HEK293T (cell line): ENCODE measurements at regions not wholly inside any gene's neighbourhood (a gene's known extent, or its start where the extent isn't known, plus 50 kb on each side); places are given as distances from the start of the nearest gene placed in this dataset.

Experiments used
- CTCF ChIA-PET: fragments of 350-600 bp; formaldehyde crosslinking; extraction: SDS; loops from one replicate; lab custom pipeline; 2021; ENCODE audit warnings: antibody characterized with exemption, inconsistent platforms; lab: Yijun Ruan, JAX
- POLR2A ChIA-PET: fragments of 350-600 bp; formaldehyde crosslinking; extraction: SDS; loops from one replicate; lab custom pipeline; 2020; ENCODE audit warnings: antibody characterized with exemption, inconsistent platforms; lab: Yijun Ruan, JAX
- DNase-seq: peaks from one replicate; pipeline ENCODE4 v3.0.0; 2012; ENCODE audit warnings: mixed read lengths; ENCODE audit errors: extremely low spot score
- ARNT ChIP-seq: fragments of 450-650 bp; IDR thresholded peaks from 2 replicates; pipeline ENCODE4 v1.6.1; 2017; ENCODE audit warnings: mild to moderate bottlenecking
- BHLHE40 ChIP-seq: fragments of 450-650 bp; IDR thresholded peaks from 2 replicates; pipeline ENCODE4 v1.6.1; 2016; ENCODE audit warnings: mild to moderate bottlenecking, moderate library complexity, borderline replicate concordance
- CTBP1 ChIP-seq: fragments of 450-650 bp; IDR thresholded peaks from 2 replicates; pipeline ENCODE4 v1.6.1; 2016; ENCODE audit warnings: borderline replicate concordance
- ELF4 ChIP-seq: fragments of 450-650 bp; IDR thresholded peaks from 2 replicates; pipeline ENCODE4 v1.6.1; 2017; ENCODE audit warnings: antibody characterized with exemption
- FOXA1 ChIP-seq: fragments of 450-650 bp; IDR thresholded peaks from 2 replicates; pipeline ENCODE4 v1.6.1; 2016; ENCODE audit warnings: mild to moderate bottlenecking
- FOXK2 ChIP-seq: fragments of 450-650 bp; IDR thresholded peaks from 2 replicates; pipeline ENCODE4 v1.6.1; 2016; ENCODE audit warnings: mild to moderate bottlenecking
- FOXM1 ChIP-seq: fragments of 450-650 bp; IDR thresholded peaks from 2 replicates; pipeline ENCODE4 v1.6.1; 2017; ENCODE audit warnings: mild to moderate bottlenecking, borderline replicate concordance
- HDGF ChIP-seq: fragments of 450-650 bp; IDR thresholded peaks from 2 replicates; pipeline ENCODE4 v1.6.1; 2017; ENCODE audit warnings: antibody characterized with exemption, borderline replicate concordance
- L3MBTL2 ChIP-seq: fragments of 450-650 bp; conservative IDR thresholded peaks from 2 replicates; pipeline ENCODE4 v1.6.1; 2016; ENCODE audit warnings: mild to moderate bottlenecking
- LEF1 ChIP-seq: fragments of 450-650 bp; IDR thresholded peaks from 2 replicates; pipeline ENCODE4 v1.6.1; 2017; ENCODE audit warnings: mild to moderate bottlenecking, borderline replicate concordance
- NFRKB ChIP-seq: fragments of 450-650 bp; IDR thresholded peaks from 2 replicates; pipeline ENCODE4 v1.6.1; 2016; ENCODE audit warnings: mild to moderate bottlenecking, moderate library complexity
- SP1 ChIP-seq: fragments of 450-650 bp; IDR thresholded peaks from 2 replicates; pipeline ENCODE4 v1.6.1; 2017
- SUZ12 ChIP-seq: fragments of 450-650 bp; IDR thresholded peaks from 2 replicates; pipeline ENCODE4 v1.6.1; 2016; ENCODE audit warnings: mild to moderate bottlenecking
- TARDBP ChIP-seq: fragments of 450-650 bp; IDR thresholded peaks from 2 replicates; pipeline ENCODE4 v1.6.1; 2016
- ZNF384 ChIP-seq: fragments of 450-650 bp; IDR thresholded peaks from 2 replicates; pipeline ENCODE4 v1.6.1; 2016
- TF ChIP-seq, protein P1 (sequence below): fragments of 450-650 bp; IDR thresholded peaks from 2 replicates; pipeline ENCODE4 v1.6.1; 2016

DNA sequence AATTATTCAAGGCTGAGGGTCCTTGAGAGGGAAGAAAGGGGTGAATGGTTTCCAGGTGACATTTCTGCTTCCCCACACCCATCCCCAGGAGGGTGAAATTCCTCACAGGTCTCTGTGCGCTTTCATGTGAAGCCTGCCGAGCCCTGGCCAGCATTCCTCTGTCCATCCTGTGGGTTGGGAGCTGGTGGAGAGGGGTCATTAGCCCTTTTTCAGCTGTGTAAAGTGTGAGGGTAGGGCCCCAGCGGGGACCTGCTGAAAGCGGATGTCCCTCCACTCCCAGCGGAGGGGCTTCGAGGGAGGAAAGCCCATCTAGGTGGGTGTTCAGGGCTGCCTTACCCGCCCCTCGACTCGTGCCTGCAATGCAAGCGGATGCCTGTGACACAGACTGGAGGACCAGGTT, 53.3 kb upstream of the DLX4 start:
- ChIA-PET POLR2A (no interaction called here), CTCF (no interaction called here)
- TF ChIP-seq CTBP1 (no peak), FOXA1 (no peak), TARDBP (no peak), ZNF384 (no peak), FOXK2 (no peak), SP1 (no peak), ARNT (no peak), LEF1 (no peak), ELF4 (no peak), HDGF (no peak), BHLHE40 (no peak), SUZ12 (no peak), NFRKB (no peak), FOXM1 (no peak), L3MBTL2 (no peak)
- TF ChIP-seq, protein P1, sequence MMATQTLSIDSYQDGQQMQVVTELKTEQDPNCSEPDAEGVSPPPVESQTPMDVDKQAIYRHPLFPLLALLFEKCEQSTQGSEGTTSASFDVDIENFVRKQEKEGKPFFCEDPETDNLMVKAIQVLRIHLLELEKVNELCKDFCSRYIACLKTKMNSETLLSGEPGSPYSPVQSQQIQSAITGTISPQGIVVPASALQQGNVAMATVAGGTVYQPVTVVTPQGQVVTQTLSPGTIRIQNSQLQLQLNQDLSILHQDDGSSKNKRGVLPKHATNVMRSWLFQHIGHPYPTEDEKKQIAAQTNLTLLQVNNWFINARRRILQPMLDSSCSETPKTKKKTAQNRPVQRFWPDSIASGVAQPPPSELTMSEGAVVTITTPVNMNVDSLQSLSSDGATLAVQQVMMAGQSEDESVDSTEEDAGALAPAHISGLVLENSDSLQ, result no peak
- no peak for DNase-seq

DNA sequence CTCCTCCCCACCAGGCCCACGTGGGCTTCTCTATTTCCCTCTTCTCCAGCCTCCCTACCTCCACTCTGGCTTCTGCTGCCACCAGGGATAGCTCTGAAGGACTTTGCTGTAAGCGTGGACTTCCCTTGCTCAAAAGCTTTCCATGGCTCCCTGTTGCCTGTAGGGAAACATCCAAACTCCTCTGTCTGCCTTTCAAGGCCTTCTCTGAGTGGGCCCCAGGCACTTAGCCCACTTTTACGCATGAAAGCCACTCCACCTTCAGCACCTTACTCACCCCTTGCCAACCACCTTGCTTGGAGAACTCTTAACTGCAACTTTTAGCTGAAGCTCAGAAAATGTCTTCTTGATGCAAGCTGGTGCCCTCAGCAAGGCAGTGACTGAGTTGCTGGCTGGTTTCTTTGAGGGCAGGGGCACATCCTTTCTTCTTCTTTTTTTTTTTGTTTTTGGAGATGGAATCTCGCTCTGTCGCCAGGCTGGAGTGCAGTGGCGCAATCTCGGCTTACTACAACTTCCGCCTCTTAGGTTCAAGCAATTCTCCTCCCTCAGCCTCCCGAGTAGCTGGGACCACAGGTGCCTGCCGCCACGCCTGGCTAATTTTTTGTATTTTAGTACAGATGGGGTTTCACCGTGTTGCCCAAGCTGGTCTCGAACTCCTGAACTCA, 52.0 kb upstream of the DLX4 start:
- ChIA-PET POLR2A (no interaction called here), CTCF (interaction anchor here (1.0 kb wide), 1 partner anchor 79 kb away, joined by 3 read pairs; no protein-coding TSS in a partner anchor)
- DNase-seq, result no peak
- no peak for TF ChIP-seq SUZ12
- TF ChIP-seq CTBP1, result no peak
- no peak for TF ChIP-seq FOXA1
- TF ChIP-seq FOXK2, result no peak
- no peak for TF ChIP-seq ARNT
- TF ChIP-seq HDGF, result no peak
- TF ChIP-seq ELF4, result no peak
- TF ChIP-seq BHLHE40, result no peak

DNA sequence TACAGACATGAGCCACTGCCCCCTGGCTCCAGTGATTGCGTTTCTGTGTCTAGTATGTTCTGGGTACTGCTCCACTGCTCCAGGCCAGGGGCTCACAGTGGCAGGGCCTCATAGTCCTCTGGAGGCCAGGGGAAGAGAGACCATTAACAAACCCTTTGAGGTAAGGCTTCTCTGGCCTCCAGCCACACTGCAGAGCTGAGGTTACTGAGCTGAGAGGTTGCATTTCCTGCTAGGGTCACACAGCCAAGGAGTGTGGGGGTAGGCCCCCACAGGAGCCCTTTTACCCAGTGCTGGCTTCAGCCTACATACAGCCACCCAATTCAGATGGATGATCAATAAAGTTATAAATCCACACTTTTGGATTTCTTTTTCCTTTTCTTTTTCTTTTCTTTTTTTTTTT, 50.4 kb upstream of the DLX4 start:
- POLR2A ChIA-PET, result no interaction called here
- DNase-seq, result no peak
- TF ChIP-seq FOXM1 (no peak), CTBP1 (no peak), HDGF (no peak), SP1 (no peak), ELF4 (no peak)
- CTCF ChIA-PET, result interaction anchor here (0.6 kb wide), 1 partner anchor 154 kb away, joined by 3 read pairs; no protein-coding TSS in a partner anchor
